ENCODE measurements at regions not wholly inside any gene's neighbourhood (a gene's known extent, or its start where the extent isn't known, plus 50 kb on each side); places are given as distances from the start of the nearest gene placed in this dataset.

DNA sequence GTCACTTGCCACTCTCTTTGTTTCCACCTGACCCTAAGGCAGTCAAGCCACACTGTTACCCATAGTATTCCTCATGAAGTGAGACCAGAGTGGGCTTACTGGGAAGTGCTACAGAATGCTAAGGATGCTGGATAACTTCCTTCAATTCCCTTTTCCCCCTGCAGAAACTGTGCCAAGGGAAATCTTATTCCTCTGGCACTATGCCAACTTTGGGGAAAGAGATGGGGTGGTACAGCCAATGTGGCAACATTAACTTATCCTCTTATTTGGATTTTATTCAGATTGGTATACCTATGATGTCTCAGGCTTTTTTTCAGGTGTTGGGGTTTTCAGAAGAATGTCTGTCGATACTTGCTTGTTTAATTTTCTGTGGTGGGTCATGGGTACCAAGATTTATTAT lies 599.4 kb upstream of the PBX1 start:
- TF ChIP-seq EP300 (IDR thresholded peaks at IDR 0.05) (no peak), POLR2AphosphoS5 (IDR thresholded peaks at IDR 0.05) (no peak), POLR2A (IDR thresholded peaks at IDR 0.05) (no peak)
- TF ChIP-seq, protein P1, sequence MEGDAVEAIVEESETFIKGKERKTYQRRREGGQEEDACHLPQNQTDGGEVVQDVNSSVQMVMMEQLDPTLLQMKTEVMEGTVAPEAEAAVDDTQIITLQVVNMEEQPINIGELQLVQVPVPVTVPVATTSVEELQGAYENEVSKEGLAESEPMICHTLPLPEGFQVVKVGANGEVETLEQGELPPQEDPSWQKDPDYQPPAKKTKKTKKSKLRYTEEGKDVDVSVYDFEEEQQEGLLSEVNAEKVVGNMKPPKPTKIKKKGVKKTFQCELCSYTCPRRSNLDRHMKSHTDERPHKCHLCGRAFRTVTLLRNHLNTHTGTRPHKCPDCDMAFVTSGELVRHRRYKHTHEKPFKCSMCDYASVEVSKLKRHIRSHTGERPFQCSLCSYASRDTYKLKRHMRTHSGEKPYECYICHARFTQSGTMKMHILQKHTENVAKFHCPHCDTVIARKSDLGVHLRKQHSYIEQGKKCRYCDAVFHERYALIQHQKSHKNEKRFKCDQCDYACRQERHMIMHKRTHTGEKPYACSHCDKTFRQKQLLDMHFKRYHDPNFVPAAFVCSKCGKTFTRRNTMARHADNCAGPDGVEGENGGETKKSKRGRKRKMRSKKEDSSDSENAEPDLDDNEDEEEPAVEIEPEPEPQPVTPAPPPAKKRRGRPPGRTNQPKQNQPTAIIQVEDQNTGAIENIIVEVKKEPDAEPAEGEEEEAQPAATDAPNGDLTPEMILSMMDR (IDR thresholded peaks at IDR 0.05) = no peak
- ATAC-seq (ENCODE audit: low FRiP score in 2 of 2) (no peak), DNase-seq (no peak)
- Histone ChIP-seq H3K4me1 (no peaks in the 10 kb centered on the region), H3K27ac (no peak overlapping the region), H3K9me3 (peaks cover 6 to 29% (median 9%) of the 10 kb centered on the region in 4 donors), H3K27me3 (no peaks in the 10 kb centered on the region), H3K36me3 (no peaks in the 10 kb centered on the region), H3K4me3 (no peak overlapping the region)
- WGBS, 2 donors = 85 to 95% methylated on average over 1 of the region's 1 CpG

GRCh38 chr1:163970151-163970550 lies 588.8 kb upstream of the PBX1 start:
- no peaks in the 10 kb centered on the region for H3K27me3 ChIP-seq
- no peak overlapping the region for H3K27ac ChIP-seq
- no peaks in the 10 kb centered on the region for H3K4me1 ChIP-seq
- no peaks in the 10 kb centered on the region for H3K9me3 ChIP-seq
- no peak overlapping the region for H3K4me3 ChIP-seq
- WGBS, 2 donors = 77 to 79% methylated on average over 2 of the region's 2 CpGs
- TF ChIP-seq EP300 (IDR thresholded peaks at IDR 0.05) (no peak), POLR2A (IDR thresholded peaks at IDR 0.05) (no peak), POLR2AphosphoS5 (IDR thresholded peaks at IDR 0.05) (no peak)
- TF ChIP-seq, protein P1 (IDR thresholded peaks at IDR 0.05) = no peak
- DNase-seq (no peak), ATAC-seq (ENCODE audit: low FRiP score in 2 of 2) (no peak)
- H3K36me3 ChIP-seq = no peaks in the 10 kb centered on the region

DNA sequence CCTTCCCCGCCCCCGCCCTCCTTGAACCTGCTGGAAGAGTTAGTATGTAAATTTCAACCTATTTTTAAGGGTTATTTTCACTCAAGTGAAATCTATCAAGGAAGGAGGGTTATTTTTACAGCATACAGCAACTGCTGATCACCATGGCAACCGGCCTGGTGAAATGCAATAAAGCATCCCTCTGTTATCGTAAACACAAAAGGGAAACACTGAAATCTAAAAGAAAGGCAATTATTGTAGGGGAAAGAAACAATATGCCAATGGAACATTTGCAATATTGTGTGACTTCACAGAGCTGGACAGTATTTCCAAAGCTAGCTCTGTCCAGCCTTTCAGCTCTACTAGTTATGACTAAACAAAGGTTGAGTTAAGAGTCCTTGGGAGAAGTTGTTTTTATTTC lies 588.3 kb upstream of the PBX1 start:
- ATAC-seq (ENCODE audit: low FRiP score in 2 of 2) (no peak), DNase-seq (no peak)
- 81 to 83% methylated on average over 4 of the region's 4 CpGs for WGBS, 2 donors
- H3K9me3 ChIP-seq = no peaks in the 10 kb centered on the region
- no peaks in the 10 kb centered on the region for H3K27me3 ChIP-seq
- no peaks in the 10 kb centered on the region for H3K4me1 ChIP-seq
- no peak for TF ChIP-seq POLR2A (IDR thresholded peaks at IDR 0.05)
- no peak for TF ChIP-seq EP300 (IDR thresholded peaks at IDR 0.05)
- TF ChIP-seq, protein P1 (IDR thresholded peaks at IDR 0.05) = no peak
- no peak for TF ChIP-seq POLR2AphosphoS5 (IDR thresholded peaks at IDR 0.05)
- H3K4me3 ChIP-seq = no peak overlapping the region
- H3K36me3 ChIP-seq = no peaks in the 10 kb centered on the region
- no peak overlapping the region for H3K27ac ChIP-seq

DNA sequence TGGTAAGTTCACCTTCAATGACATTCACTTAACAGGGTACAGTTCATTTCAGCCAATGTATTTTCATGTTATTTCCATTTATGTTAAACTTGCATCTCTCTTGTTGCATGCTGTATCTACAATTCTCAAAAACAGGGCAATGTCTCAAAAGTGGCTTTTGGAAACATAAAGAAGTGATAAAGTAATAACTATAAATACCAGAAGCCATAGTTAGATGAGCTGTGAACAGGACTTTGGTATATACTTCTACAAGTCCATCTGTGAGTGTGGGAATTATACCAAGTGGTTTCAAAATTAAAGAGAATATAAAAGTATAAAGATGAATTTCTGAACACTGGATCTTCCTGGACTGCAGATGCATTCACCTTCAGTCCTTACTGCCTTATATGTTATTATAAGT lies 585.4 kb upstream of the PBX1 start:
- no peaks in the 10 kb centered on the region for H3K9me3 ChIP-seq
- H3K36me3 ChIP-seq = no peaks in the 10 kb centered on the region
- H3K4me1 ChIP-seq = no peaks in the 10 kb centered on the region
- DNase-seq = no peak
- ATAC-seq (ENCODE audit: low FRiP score in 2 of 2) = no peak
- H3K27ac ChIP-seq = no peak overlapping the region
- H3K27me3 ChIP-seq = no peaks in the 10 kb centered on the region
- no peak overlapping the region for H3K4me3 ChIP-seq
- TF ChIP-seq POLR2AphosphoS5 (IDR thresholded peaks at IDR 0.05) (no peak), EP300 (IDR thresholded peaks at IDR 0.05) (no peak), POLR2A (IDR thresholded peaks at IDR 0.05) (no peak)
- TF ChIP-seq, protein P1 (IDR thresholded peaks at IDR 0.05) = no peak

DNA sequence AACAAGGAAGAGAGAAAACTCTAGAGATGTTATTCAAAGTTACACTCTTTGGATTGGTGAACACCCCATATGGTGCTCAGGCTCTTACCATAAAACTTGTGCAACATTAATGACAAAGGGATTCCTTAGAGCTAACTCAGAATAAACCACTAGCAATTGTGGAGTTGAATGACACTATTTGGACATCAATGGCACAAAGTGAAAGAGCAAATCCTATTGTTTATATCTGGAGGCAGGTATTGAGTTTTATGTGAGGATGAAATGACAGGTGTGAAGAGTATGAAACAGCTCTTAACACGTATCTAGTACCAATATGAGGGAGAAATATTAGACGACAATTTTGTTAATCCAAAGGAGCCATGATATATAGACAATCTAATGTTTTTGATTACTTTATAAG lies 584.9 kb upstream of the PBX1 start:
- no peak for DNase-seq
- 77 to 80% methylated on average over 2 of the region's 2 CpGs for WGBS, 2 donors

More for the DNA sequence above, 584.9 kb upstream of the PBX1 start:
- no peaks in the 10 kb centered on the region for H3K9me3 ChIP-seq
- TF ChIP-seq POLR2A (IDR thresholded peaks at IDR 0.05) = no peak
- no peak for TF ChIP-seq EP300 (IDR thresholded peaks at IDR 0.05)
- TF ChIP-seq, protein P1 (IDR thresholded peaks at IDR 0.05) = no peak
- no peak for TF ChIP-seq POLR2AphosphoS5 (IDR thresholded peaks at IDR 0.05)
- no peak for ATAC-seq (ENCODE audit: low FRiP score in 2 of 2)
- no peak overlapping the region for H3K4me3 ChIP-seq
- H3K27ac ChIP-seq = no peak overlapping the region
- H3K27me3 ChIP-seq = no peaks in the 10 kb centered on the region
- no peaks in the 10 kb centered on the region for H3K36me3 ChIP-seq
- no peaks in the 10 kb centered on the region for H3K4me1 ChIP-seq

Measured in upper lobe of left lung (tissue), 6 donors.